Activated CD4-positive, alpha-beta T cell treated with anti-CD3 and anti-CD28 coated beads, Interleukin-2, amount 10 ng/mL, durations not matched to agents 24 days and 14 days (primary cell): ENCODE measurements at regions not wholly inside any gene's neighbourhood (a gene's known extent, or its start where the extent isn't known, plus 50 kb on each side); places are given as distances from the start of the nearest gene placed in this dataset.

Source experiments
- DNase-seq: peaks from one replicate; pipeline ENCODE4 v3.0.0; 2022
- H3K27ac Mint-ChIP-seq: one replicate; pipeline ENCODE4 v1.8.0; 2022; ENCODE audit warnings: mild to moderate bottlenecking, mixed read lengths
- H3K27me3 Mint-ChIP-seq: one replicate; pipeline ENCODE4 v1.8.0; 2022; ENCODE audit warnings: mixed read lengths
- H3K36me3 Mint-ChIP-seq: one replicate; pipeline ENCODE4 v1.8.0; 2022; ENCODE audit warnings: low read depth, mild to moderate bottlenecking, mixed read lengths
- H3K4me1 Mint-ChIP-seq: one replicate; pipeline ENCODE4 v1.8.0; 2021; ENCODE audit warnings: mixed read lengths
- H3K4me3 Mint-ChIP-seq: one replicate; pipeline ENCODE4 v1.8.0; 2022; ENCODE audit warnings: mild to moderate bottlenecking, moderate library complexity, mixed read lengths
- H3K9me3 Mint-ChIP-seq: one replicate; pipeline ENCODE4 v1.8.0; 2021; ENCODE audit warnings: mixed read lengths
- intact Hi-C: fragments of 100-400 bp; cut with micrococcal nuclease; formaldehyde crosslinking; loops from one replicate; pipeline ENCODE4 v1.15.1; 2023

DNA sequence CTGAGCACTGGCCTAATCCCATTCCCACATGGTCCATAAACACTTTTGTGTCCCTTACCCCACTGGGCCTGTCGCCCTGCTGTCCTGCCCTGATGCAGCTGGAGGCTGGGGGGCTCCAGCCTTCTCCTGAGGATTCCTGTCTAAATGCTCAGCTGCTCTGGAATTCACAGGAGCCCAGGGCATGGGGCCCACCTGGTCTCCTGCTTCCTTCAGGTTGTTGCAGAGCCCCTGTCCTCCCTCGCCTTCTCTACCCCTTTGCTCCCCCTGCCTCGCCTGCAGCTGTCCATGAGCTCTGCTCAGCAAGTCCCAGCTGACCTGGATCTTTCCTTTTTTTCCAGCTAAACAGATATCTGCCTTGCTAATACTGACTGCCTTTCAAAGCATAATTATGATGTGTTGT lies 286.9 kb downstream of the XXYLT1 start:
- no peak overlapping the region for H3K4me3 Mint-ChIP-seq
- H3K36me3 Mint-ChIP-seq: no peaks in the 10 kb centered on the region
- peaks cover 28% of the 10 kb centered on the region for H3K27me3 Mint-ChIP-seq
- no peaks in the 10 kb centered on the region for H3K9me3 Mint-ChIP-seq
- no peak for DNase-seq
- H3K27ac Mint-ChIP-seq: no peak overlapping the region
- H3K4me1 Mint-ChIP-seq: no peaks in the 10 kb centered on the region
- intact Hi-C loops: no loop called here

DNA sequence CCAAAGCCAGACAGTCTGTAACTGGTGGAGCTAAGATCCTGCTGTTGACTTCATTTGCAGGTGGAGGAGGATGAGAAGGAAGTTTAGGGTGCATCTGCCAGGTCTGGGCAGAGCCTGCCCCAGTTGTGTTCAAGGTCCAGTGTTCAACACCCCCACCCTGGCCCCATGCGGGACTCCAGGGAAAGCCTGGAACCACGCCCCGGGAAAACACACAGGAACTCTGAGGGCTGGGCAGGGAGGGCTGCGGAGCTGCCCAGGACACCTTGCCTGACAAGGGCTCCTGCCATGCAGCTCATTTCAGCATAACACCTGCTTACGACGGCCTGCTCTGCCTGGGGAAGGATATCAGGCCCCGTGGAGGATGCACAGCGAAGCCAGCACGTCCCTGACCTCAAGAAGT lies 286.3 kb downstream of the XXYLT1 start:
- Mint-ChIP-seq H3K27ac (no peak overlapping the region), H3K9me3 (no peaks in the 10 kb centered on the region), H3K4me3 (no peak overlapping the region), H3K27me3 (peaks cover 24% of the 10 kb centered on the region), H3K4me1 (no peaks in the 10 kb centered on the region), H3K36me3 (no peaks in the 10 kb centered on the region)
- intact Hi-C loops: no loop called here
- no peak for DNase-seq

DNA sequence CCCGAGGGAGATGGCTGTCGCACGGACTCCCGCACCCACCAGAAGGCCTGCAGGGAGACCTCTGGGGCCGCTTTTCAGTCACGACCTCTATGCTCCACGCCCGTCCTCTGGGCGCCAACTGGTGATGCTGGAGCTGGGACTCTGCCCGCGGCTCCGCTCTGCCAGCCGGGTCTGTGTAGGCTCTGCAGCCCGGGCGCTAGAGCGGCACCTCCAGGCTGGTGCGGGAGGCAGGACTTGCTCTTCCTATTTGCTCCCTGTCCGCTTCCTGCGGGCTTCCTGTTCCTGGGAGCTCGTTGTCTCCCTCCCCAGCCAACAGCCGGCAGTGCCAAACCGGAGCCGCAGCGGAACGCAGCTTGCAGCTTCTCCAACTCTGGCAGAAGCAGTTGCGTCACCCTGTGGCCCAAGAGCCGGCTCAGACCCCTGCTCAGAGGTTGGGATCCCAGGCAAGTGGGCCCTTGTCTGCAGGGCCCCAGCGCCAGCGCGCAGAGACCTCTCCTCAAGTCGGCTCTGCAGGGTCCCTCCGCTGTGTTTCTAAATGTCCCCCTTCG lies 285.9 kb downstream of the XXYLT1 start:
- DNase-seq: no peak
- Mint-ChIP-seq H3K27me3 (peaks cover 22% of the 10 kb centered on the region), H3K4me1 (no peaks in the 10 kb centered on the region), H3K27ac (no peak overlapping the region), H3K36me3 (no peaks in the 10 kb centered on the region), H3K9me3 (no peaks in the 10 kb centered on the region), H3K4me3 (no peak overlapping the region)
- intact Hi-C loops: no loop called here

DNA sequence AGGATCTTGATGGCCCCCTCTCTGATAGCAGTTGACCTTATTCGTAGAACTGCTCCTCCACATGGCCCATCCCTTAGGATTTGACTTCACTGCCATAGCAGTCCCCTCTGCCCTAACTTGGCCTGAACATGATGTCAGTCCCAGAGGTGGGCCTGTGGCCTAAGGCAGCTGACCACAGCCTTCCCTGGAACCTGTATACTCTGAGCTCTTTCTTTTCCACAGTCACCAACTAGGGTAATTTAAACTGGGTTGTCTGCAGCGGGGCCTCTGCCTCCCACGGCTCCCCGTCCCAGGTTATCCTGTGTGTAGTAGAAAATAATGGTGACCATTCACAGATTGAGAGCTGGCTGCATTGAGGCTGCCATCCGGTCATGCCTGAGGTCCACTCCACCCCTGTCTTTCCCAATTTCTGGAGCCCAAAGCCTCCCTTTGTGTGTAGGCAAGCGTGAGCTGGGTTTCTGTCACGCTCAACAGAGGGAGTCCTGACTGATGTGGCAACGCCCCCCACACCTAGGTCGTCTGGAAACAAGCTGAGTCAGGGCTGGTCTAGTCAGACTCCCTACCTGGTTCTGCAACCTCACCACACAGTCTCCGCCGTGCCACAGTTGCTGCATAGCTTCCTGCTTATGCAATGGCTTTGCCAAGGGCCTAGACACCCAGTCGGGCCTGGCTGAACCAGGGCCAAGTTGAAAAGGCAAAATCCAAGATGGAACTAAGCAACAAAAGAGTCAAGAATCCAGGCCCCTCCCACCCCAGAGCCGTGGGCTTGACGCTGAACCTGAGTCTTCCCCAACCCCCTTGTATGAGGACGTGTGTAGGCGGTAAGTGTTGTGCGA lies 284.5 kb downstream of the XXYLT1 start:
- H3K4me3 Mint-ChIP-seq: no peak overlapping the region
- H3K27ac Mint-ChIP-seq: no peak overlapping the region
- DNase-seq: no peak
- H3K9me3 Mint-ChIP-seq: no peaks in the 10 kb centered on the region
- no peaks in the 10 kb centered on the region for H3K36me3 Mint-ChIP-seq
- no peaks in the 10 kb centered on the region for H3K4me1 Mint-ChIP-seq
- peaks cover 18% of the 10 kb centered on the region for H3K27me3 Mint-ChIP-seq
- intact Hi-C loops: no loop called here

DNA sequence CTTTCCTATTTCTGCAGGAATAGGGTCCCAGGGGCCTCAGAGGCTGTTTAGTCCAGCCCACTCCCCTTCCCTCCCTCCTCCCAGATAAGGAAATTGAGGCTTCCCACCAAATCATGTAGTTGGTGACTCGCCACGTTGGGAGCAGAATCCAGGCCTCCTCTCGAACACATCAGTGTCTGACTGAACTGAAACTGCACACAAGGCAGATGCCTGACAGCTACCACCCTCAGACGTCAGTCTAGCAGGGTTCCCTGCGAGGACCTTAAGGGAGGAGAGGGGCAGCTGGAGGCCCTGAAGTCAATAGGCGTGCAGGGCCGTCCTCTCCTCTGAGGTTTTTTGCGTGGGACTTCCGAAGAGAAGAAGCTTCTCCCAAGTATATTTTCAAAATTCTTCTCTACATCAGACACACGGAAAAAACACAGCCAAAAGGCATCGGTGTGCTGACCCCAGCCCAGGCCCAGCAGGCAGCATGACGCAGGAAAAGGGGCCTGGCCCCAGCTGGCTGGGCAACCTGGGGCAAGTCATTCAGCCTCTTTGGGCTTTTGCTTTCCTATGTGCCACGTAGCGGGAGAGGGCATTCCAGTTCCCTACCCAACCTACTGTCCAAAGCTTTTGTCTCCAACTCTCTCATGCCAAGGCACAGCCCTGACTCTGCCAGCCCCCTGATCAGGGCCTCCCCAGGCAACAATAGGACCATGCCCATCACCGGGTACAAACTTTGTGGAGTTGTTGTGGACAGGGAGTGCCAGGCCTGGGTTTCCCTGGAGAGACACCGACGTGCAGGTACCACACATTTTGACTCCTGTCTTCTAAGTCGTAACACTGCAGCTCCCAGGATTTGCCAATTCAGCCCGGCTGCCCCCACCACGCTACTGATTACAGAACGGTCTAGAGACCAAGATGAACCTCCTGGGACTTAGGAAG lies 283.1 kb downstream of the XXYLT1 start:
- no peak for DNase-seq
- Mint-ChIP-seq H3K4me3 (no peak overlapping the region), H3K4me1 (no peaks in the 10 kb centered on the region), H3K36me3 (no peaks in the 10 kb centered on the region), H3K9me3 (no peaks in the 10 kb centered on the region), H3K27ac (no peak overlapping the region), H3K27me3 (peaks cover 13% of the 10 kb centered on the region)
- intact Hi-C loops: no loop called here

DNA sequence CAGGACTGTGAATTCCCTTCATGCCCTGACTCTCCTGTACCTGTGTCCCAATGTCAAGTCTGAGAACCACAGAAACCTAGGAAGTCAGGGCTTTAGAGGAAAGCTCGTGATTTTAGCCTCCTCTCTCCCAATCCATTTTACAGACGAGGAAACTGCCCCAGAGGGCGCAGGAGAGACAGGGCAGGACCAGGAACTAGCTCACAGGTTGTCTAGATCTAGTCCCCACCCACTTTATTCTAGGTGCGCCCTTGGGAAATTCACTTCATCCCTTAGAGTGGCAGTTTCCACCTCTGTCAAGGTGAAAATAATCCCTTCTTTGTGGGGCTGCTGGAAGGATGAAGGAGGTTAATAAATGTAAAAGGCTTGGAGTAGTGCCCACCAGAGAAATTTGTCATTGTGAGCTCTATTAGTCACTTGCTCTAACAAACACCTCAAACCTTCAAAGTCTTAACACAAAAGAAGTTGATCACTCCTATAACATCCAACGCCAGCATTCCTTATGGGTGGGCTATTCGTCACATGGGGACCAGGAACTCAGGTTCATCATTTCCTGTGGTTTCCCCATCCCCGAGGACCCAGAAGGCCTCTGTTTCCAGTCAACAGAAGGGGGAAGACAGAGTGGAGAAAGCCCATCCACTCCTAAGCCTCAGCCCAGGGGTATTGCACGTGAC lies 282.3 kb downstream of the XXYLT1 start:
- Mint-ChIP-seq H3K27me3 (peaks cover 14% of the 10 kb centered on the region), H3K27ac (no peak overlapping the region), H3K4me1 (no peaks in the 10 kb centered on the region), H3K9me3 (no peaks in the 10 kb centered on the region), H3K4me3 (no peak overlapping the region), H3K36me3 (no peaks in the 10 kb centered on the region)
- intact Hi-C loops: no loop called here
- DNase-seq: no peak

DNA sequence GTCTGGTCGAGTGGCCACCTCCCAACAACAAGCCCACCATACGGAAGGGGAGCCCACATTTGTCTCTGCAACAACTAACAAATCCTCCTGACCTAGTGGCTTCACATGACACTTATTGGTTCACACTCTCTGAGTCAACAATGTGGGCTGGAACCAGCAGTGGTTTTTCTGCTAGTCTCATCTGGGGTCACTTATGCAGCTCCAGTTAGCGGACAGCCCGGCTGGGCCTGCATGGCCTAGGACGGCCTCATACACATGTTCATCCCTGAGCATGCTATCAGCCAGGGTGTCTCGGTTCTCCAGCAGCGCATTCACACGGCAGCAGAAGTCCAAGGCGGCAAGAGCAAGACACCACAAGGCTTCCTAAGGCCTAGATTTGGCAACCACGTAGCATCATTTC lies 281.7 kb downstream of the XXYLT1 start:
- Mint-ChIP-seq H3K27me3 (peaks cover 10% of the 10 kb centered on the region), H3K4me1 (no peaks in the 10 kb centered on the region), H3K36me3 (no peaks in the 10 kb centered on the region), H3K27ac (no peak overlapping the region), H3K4me3 (no peak overlapping the region), H3K9me3 (no peaks in the 10 kb centered on the region)
- intact Hi-C loops: no loop called here
- no peak for DNase-seq

DNA sequence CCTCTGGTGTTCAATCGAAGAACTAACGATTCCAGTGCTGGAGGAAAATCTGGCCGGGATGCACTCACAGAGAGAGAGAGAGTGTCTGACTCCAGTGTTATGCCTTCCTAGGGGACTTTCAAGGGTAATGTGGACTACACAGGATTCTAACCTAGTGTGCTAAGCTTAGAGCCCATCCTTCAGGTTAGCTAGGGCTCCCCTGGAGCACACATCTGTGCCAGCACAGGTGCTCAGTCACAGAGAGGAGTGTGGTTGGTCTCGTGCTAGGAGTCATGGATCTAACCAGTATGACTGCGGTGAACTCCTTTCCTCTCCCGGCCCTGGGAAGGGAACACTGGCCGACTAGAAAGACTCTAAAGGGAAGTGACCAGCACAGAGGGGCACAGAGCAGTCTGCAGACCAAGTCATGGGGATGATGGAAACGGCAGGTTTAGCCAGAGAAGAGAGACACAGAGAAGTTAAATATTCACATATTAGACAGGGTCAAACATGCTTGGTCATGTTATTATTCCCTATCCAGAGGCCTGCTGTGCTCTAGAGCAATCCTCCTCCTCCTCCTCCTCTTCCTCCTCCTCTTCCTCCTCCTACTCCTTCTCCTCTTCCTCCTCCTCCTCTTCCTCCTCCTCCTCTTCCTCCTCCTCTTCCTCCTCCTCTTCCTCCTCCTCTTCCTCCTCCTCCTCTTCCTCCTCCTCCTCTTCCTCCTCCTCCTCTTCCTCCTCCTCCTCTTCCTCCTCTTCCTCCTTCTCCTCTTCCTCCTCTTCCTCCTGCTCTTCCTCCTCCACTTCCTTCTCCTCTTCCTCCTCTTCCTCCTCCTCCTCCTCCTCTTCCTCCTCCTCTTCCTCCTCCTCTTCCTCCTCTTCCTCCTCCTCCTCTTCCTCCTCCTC lies 280.3 kb downstream of the XXYLT1 start:
- Mint-ChIP-seq H3K4me1 (no peaks in the 10 kb centered on the region), H3K36me3 (no peaks in the 10 kb centered on the region), H3K27me3 (peaks cover 6% of the 10 kb centered on the region), H3K4me3 (no peak overlapping the region), H3K9me3 (no peaks in the 10 kb centered on the region), H3K27ac (no peak overlapping the region)
- no peak for DNase-seq
- intact Hi-C loops: no loop called here

DNA sequence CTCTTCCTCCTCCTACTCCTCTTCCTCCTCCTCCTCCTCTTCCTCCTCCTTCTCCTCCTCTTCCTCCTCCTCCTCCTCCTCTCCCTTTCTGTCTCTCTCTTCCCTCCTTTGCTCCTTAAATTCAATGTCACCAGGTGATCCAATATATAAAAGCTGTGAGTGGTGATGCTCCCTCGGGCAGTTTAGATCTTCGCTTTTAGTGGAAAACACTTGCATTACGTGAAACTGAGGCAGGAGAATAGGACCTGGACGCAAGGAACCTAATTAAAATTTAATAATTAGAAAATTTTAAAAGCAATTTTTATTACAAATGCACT lies 279.7 kb downstream of the XXYLT1 start:
- no peak overlapping the region for H3K4me3 Mint-ChIP-seq
- no peaks in the 10 kb centered on the region for H3K36me3 Mint-ChIP-seq
- DNase-seq: no peak
- H3K27me3 Mint-ChIP-seq: peaks cover 2% of the 10 kb centered on the region
- H3K4me1 Mint-ChIP-seq: no peaks in the 10 kb centered on the region
- intact Hi-C loops: no loop called here
- no peaks in the 10 kb centered on the region for H3K9me3 Mint-ChIP-seq
- no peak overlapping the region for H3K27ac Mint-ChIP-seq

DNA sequence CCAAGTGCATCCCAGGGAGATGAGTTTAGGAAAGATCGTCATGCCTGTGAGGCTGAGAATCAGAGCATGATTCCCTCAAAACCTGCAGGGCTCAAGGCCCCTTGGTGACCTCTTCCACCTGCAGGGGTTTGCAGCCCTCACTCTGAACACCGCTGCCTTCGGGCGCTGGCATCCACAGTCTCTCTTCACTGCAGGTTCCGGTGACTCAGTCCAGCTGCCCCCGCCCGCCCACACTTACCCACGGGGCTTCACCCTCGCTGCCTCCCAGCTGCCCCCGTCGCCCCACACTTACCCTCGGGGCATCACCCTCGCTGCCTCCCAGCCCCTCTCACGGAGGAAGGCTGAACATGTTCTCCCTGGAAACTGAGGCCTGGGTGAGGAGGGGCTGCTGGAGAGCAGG lies 277.1 kb downstream of the XXYLT1 start:
- Mint-ChIP-seq H3K36me3 (no peaks in the 10 kb centered on the region), H3K4me3 (no peak overlapping the region), H3K27me3 (peaks cover 5% of the 10 kb centered on the region), H3K27ac (no peak overlapping the region), H3K9me3 (no peaks in the 10 kb centered on the region), H3K4me1 (no peaks in the 10 kb centered on the region)
- intact Hi-C loops: no loop called here
- DNase-seq: no peak

DNA sequence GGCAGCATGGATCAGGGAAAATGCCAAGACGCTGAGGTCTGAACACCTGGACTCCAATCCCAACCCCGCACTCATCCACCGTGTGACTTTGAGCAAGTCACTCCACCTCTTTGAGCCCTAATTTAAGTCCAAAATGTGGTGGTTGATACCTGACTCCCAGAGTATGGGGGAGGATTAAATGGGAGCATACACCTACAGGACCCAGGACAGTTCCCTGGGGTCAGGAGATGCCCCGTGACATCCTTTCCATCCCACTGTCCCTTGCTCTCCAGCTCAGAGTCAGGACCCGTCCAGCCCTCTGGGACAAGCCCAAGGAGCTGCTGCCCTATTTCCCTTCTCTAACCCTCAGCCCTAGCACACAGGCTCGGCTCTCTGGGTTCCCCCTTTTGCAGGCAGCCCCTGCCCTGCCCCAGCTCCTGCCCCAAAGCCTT lies 276.4 kb downstream of the XXYLT1 start:
- H3K9me3 Mint-ChIP-seq: no peaks in the 10 kb centered on the region
- no peaks in the 10 kb centered on the region for H3K4me1 Mint-ChIP-seq
- no peaks in the 10 kb centered on the region for H3K36me3 Mint-ChIP-seq
- no peak for DNase-seq
- intact Hi-C loops: no loop called here
- peaks cover 5% of the 10 kb centered on the region for H3K27me3 Mint-ChIP-seq
- no peak overlapping the region for H3K27ac Mint-ChIP-seq
- H3K4me3 Mint-ChIP-seq: no peak overlapping the region

DNA sequence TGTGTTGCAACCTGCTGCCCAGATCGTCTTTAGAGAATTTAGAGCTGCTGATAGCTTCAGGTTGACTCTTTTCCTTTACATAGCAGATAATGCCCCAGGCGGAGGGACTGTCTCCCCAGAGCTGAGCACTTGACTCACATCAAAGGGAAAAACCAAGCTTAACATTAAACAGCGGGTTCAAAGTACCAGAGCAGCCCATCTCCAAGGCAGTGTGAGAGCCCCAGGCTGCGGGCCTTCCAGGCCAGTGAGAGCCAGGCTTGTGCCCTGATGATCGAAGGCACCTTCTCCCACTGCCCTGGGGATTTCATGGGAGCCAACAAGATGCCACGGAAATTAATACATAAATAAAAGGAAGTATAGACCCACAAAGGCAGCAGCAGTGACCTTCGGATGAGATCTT lies 275.6 kb downstream of the XXYLT1 start:
- H3K4me1 Mint-ChIP-seq: no peaks in the 10 kb centered on the region
- no peaks in the 10 kb centered on the region for H3K9me3 Mint-ChIP-seq
- no peak overlapping the region for H3K27ac Mint-ChIP-seq
- H3K36me3 Mint-ChIP-seq: no peaks in the 10 kb centered on the region
- H3K27me3 Mint-ChIP-seq: peaks cover 5% of the 10 kb centered on the region
- no peak overlapping the region for H3K4me3 Mint-ChIP-seq
- intact Hi-C loops: no loop called here
- DNase-seq: no peak

DNA sequence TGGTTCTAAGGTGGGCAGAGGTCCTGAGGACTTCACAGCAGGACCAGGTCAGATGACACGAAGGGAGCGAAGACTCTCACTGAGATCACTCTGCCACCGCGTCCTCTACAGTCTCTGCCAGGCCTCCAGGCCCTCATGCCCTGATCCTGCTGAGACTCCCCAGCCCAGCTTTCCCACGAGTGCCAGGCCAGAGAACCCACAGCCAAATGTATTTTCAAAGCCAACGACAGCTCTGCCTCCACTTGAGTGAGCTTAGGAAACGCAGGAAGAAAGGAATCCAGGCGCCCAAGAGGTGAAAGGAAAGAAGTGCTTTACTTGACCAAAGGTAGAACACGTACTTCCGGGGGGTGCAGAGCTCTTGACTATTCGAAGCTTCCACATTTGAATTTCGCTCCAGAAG lies 275.0 kb downstream of the XXYLT1 start:
- no peak overlapping the region for H3K27ac Mint-ChIP-seq
- no peak overlapping the region for H3K4me3 Mint-ChIP-seq
- peaks cover 5% of the 10 kb centered on the region for H3K27me3 Mint-ChIP-seq
- no peaks in the 10 kb centered on the region for H3K36me3 Mint-ChIP-seq
- no peaks in the 10 kb centered on the region for H3K9me3 Mint-ChIP-seq
- DNase-seq: no peak
- intact Hi-C loops: no loop called here
- H3K4me1 Mint-ChIP-seq: no peaks in the 10 kb centered on the region
